Esophagus muscularis mucosa (tissue), 3 donors: ENCODE measurements at regions not wholly inside any gene's neighbourhood (a gene's known extent, or its start where the extent isn't known, plus 50 kb on each side); places are given as distances from the start of the nearest gene placed in this dataset.

Source experiments
- CTCF ChIP-seq, 3 experiments: fragments of 200-600 bp in 2 of 3; fragments of 450-650 bp in 1 of 3; sonication (generic) in 2 of 3; IDR thresholded peaks; one replicate each; pipeline ENCODE4 v1.5.1; 2017 to 2019; ENCODE audit warnings: antibody characterized with exemption in 3 of 3, mild to moderate bottlenecking in 2 of 3, moderate library complexity in 1 of 3
- POLR2AphosphoS5 ChIP-seq, 2 donors: sonication (generic); formaldehyde crosslinking; IDR thresholded peaks; one replicate each; pipeline ENCODE4 v1.6.1; 2017; ENCODE audit warnings: antibody characterized with exemption in 2 of 2

GRCh38 chr10:21273400-21273968 is 252.0 kb downstream of the SKIDA1 start:
- TF ChIP-seq CTCF (IDR thresholded peaks at IDR 0.05) (no peak), POLR2AphosphoS5 (IDR thresholded peaks at IDR 0.05) (no peak)
